Nephron progenitor cell (in vitro differentiated cells): ENCODE measurements at regions not wholly inside any gene's neighbourhood (a gene's known extent, or its start where the extent isn't known, plus 50 kb on each side); places are given as distances from the start of the nearest gene placed in this dataset.

Source experiments
- DNase-seq: peaks from one replicate; pipeline ENCODE4 v3.0.0; 2021
- H3K27ac Mint-ChIP-seq: 2 replicates; pipeline ENCODE4 v1.8.0; 2021; ENCODE audit warnings: mild to moderate bottlenecking, moderate library complexity, mixed read lengths
- H3K27me3 Mint-ChIP-seq: 2 replicates; pipeline ENCODE4 v1.8.0; 2021; ENCODE audit warnings: mild to moderate bottlenecking, low read depth, mixed read lengths; ENCODE audit not compliant: poor library complexity
- H3K36me3 Mint-ChIP-seq: 2 replicates; pipeline ENCODE4 v1.8.0; 2021; ENCODE audit warnings: low read depth, mixed read lengths
- H3K4me1 Mint-ChIP-seq: 2 replicates; pipeline ENCODE4 v1.8.0; 2021; ENCODE audit warnings: mixed read lengths
- H3K4me3 Mint-ChIP-seq: 2 replicates; pipeline ENCODE4 v1.8.0; 2021; ENCODE audit warnings: mild to moderate bottlenecking, moderate library complexity, mixed read lengths
- H3K9me3 Mint-ChIP-seq: 2 replicates; pipeline ENCODE4 v1.8.0; 2021; ENCODE audit warnings: mild to moderate bottlenecking, moderate library complexity, mixed read lengths
- TF ChIP-seq, protein P1 (sequence below): fragments of 200-600 bp; sonication (generic); IDR thresholded peaks from 2 replicates; pipeline ENCODE4 v1.5.0; 2021; ENCODE audit warnings: antibody characterized with exemption

DNA sequence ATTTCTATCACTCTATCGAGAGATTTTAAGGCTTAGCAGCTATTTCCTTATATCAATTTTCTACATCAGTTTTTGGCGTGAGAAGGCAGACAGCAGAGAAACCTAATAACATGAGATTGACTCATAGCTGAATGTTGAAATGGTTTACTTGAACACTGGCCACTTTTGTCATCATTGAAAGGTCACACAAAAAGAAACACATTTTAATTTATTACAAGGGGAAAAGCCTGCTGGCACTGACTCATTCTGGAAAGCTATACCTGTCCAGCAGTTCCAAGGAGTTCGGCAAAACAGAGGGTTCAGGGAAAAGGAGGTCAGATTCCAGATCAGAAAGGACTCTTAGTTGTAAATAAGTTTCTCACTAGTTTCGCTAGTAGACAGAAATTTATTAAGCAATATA, 566.4 kb downstream of the DNAH5 start:
- Mint-ChIP-seq H3K4me1 (no peaks in the 10 kb centered on the region), H3K36me3 (no peaks in the 10 kb centered on the region), H3K9me3 (peaks cover 4% of the 10 kb centered on the region), H3K27ac (no peak overlapping the region), H3K27me3 (no peaks in the 10 kb centered on the region), H3K4me3 (no peak overlapping the region)
- TF ChIP-seq, protein P1, sequence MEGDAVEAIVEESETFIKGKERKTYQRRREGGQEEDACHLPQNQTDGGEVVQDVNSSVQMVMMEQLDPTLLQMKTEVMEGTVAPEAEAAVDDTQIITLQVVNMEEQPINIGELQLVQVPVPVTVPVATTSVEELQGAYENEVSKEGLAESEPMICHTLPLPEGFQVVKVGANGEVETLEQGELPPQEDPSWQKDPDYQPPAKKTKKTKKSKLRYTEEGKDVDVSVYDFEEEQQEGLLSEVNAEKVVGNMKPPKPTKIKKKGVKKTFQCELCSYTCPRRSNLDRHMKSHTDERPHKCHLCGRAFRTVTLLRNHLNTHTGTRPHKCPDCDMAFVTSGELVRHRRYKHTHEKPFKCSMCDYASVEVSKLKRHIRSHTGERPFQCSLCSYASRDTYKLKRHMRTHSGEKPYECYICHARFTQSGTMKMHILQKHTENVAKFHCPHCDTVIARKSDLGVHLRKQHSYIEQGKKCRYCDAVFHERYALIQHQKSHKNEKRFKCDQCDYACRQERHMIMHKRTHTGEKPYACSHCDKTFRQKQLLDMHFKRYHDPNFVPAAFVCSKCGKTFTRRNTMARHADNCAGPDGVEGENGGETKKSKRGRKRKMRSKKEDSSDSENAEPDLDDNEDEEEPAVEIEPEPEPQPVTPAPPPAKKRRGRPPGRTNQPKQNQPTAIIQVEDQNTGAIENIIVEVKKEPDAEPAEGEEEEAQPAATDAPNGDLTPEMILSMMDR, result no peak
- DNase-seq, result no peak

DNA sequence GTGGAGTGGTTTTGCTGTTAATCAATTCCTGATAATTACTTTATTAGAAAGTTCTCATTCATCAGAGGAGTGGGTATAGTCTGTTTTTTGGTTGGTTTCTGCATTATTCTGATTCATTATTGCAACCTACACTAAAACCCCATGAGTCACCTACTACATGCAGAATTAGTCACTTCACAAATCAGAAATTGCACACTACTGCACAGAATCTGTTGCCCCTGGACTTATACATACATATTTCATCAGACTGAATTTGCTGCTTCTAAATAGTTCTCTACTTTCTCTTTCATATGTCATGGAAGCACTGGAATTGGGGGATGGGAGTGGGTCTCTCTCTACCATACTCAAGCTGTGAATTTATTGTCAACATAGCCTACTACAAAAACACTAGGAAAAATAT, 585.1 kb downstream of the DNAH5 start:
- no peak for DNase-seq
- Mint-ChIP-seq H3K9me3 (no peaks in the 10 kb centered on the region), H3K27ac (no peak overlapping the region), H3K4me1 (no peaks in the 10 kb centered on the region), H3K27me3 (peaks cover 4% of the 10 kb centered on the region), H3K4me3 (no peak overlapping the region), H3K36me3 (no peaks in the 10 kb centered on the region)
- TF ChIP-seq, protein P1, result no peak

DNA sequence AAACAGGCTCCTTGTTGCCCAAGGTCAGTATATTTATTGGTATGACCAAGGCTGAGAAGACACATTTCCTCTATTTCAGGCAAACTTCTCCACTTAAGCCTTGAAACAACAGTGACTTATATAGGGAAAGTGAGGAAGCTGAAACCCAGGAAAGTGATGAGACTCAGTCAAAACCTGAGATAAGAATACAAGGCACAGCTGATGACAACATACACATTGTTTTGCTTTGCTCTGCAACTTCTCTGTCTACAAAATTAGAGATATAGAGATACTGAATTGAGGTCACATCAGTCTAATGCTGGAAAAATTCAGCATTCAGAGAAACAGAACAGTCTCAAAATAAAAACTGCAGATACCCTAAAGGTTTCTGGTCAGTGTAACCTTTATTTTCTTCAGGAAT, 586.1 kb downstream of the DNAH5 start:
- H3K27me3 Mint-ChIP-seq, result peaks cover 4% of the 10 kb centered on the region
- H3K9me3 Mint-ChIP-seq, result no peaks in the 10 kb centered on the region
- no peak overlapping the region for H3K27ac Mint-ChIP-seq
- DNase-seq, result no peak
- H3K4me3 Mint-ChIP-seq, result no peak overlapping the region
- H3K4me1 Mint-ChIP-seq, result no peaks in the 10 kb centered on the region
- no peaks in the 10 kb centered on the region for H3K36me3 Mint-ChIP-seq
- TF ChIP-seq, protein P1, result no peak

DNA sequence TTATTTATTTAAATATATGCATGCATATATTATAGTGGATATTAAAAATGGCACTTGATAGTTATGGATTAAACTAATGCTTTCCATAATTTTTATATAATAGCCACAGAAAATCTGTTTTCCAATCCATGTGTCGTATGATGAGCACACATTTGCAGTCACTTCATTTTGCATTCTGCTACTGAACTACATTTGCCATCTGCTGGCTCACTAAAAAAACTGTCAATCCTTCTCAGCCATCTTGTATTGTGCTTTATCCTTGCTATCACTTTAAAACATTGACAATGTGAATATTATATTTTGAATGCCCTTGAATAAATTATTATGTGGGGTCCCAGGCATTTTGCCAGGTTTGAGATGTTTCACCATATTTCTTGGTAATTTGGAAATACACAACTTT, 586.6 kb downstream of the DNAH5 start:
- TF ChIP-seq, protein P1, result no peak
- H3K27ac Mint-ChIP-seq, result no peak overlapping the region
- no peaks in the 10 kb centered on the region for H3K4me1 Mint-ChIP-seq

DNA sequence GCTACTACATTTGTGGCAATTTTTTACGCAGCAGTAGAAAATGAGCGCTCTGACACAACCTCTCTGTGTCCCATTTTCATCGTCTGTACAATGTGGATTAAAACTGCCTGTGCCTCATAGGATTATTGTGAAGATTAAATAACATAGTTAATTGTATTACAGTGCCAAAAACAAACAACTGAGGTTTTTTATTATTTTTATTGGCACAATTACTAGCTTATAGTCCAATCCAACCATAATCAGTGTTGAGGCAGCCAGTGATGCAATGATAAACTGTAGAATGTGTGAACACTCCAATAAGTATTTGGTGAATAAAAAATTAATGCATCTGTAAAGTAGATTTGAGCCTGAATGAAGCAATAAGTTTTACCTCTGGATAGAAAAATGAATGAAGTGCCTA, 588.3 kb downstream of the DNAH5 start:
- peaks cover 4% of the 10 kb centered on the region for H3K27me3 Mint-ChIP-seq
- H3K27ac Mint-ChIP-seq, result no peak overlapping the region
- H3K4me1 Mint-ChIP-seq, result no peaks in the 10 kb centered on the region
- no peak overlapping the region for H3K4me3 Mint-ChIP-seq
- H3K36me3 Mint-ChIP-seq, result no peaks in the 10 kb centered on the region
- no peak for DNase-seq
- TF ChIP-seq, protein P1, result no peak
- no peaks in the 10 kb centered on the region for H3K9me3 Mint-ChIP-seq

More for the DNA sequence above, 586.6 kb downstream of the DNAH5 start:
- H3K4me3 Mint-ChIP-seq, result no peak overlapping the region
- no peaks in the 10 kb centered on the region for H3K9me3 Mint-ChIP-seq
- H3K27me3 Mint-ChIP-seq, result peaks cover 4% of the 10 kb centered on the region
- no peaks in the 10 kb centered on the region for H3K36me3 Mint-ChIP-seq
- DNase-seq, result no peak

DNA sequence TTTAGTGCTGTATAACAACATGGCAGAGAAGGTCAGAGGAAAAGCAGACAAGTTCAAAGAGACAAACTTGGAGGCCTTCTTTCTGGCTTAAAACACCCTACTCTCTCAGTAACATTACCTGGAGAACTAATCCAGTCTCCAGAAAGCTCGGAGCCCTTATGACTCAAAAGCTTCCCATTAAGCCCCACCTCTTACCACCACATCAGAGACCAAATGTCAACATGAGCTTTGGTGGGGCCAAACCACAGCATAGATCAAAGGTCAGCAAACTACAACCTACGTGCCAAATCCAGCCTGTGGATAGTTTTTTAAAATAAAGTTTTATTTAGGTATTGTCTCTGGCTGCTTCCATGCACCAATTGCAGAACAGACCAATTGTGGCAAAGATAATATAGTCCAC, 589.9 kb downstream of the DNAH5 start:
- no peak overlapping the region for H3K4me3 Mint-ChIP-seq
- peaks cover 4% of the 10 kb centered on the region for H3K27me3 Mint-ChIP-seq
- no peak overlapping the region for H3K27ac Mint-ChIP-seq
- no peaks in the 10 kb centered on the region for H3K36me3 Mint-ChIP-seq
- H3K4me1 Mint-ChIP-seq, result no peaks in the 10 kb centered on the region
- no peaks in the 10 kb centered on the region for H3K9me3 Mint-ChIP-seq
- TF ChIP-seq, protein P1, result no peak
- no peak for DNase-seq
